ENCODE measurements at regions not wholly inside any gene's neighbourhood (a gene's known extent, or its start where the extent isn't known, plus 50 kb on each side); places are given as distances from the start of the nearest gene placed in this dataset.

DNA sequence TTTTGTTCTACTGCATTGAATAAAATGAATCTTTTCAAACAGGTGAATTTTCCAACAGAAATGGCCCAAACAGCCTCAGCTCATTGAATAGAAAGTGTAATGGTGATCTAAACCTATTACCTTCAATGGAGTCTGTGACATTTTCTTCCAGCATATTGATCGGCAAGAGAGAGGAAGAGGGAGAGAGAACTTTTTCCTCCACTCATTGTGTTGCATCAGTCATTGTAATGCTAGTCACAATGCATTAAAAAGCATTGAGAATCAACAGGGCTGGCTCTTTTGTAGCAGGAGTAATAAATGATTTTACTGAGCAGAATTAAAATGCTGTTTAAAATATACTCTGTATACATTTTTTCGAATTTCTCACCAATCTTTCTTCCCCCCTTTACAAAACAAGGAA is 1794.5 kb upstream of the CELF4 start:
- no TSS peak for BruUV-seq (replicated peaks)
- Histone ChIP-seq H3K27me3 (ENCODE audit: control insufficient read depth in 2 of 2, insufficient read depth in 2 of 2, low read length in 2 of 2) (no peaks in the 10 kb centered on the region), H3K36me3 (ENCODE audit: control insufficient read depth in 2 of 2, extremely low read depth in 1 of 2, insufficient read depth in 2 of 2, low read length in 2 of 2) (no peaks in the 10 kb centered on the region), H3K9ac (replicated peaks; ENCODE audit: extremely low read depth, insufficient read depth, low read length) (no peak overlapping the region), H3K27ac (ENCODE audit: insufficient read depth, low read depth, low read length) (no peak overlapping the region), H3K4me3 (replicated peaks in 1 of 3; ENCODE audit: insufficient read depth in 1 of 3, low read depth in 1 of 3, low read length in 3 of 3) (no peak overlapping the region), H3K9me1 (replicated peaks; ENCODE audit: control insufficient read depth, extremely low read depth, insufficient read depth, low read length) (no peaks in the 10 kb centered on the region), H3K4me2 (ENCODE audit: insufficient read depth, low read length) (no peak overlapping the region), H3K79me2 (ENCODE audit: control insufficient read depth, insufficient read depth, low read length) (no peaks in the 10 kb centered on the region), H3K9me3 (replicated peaks; ENCODE audit: control insufficient read depth, insufficient read depth, low read length) (no peaks in the 10 kb centered on the region), H3K4me1 (ENCODE audit: control insufficient read depth, extremely low read depth, insufficient read depth, low read length) (no peaks in the 10 kb centered on the region), H2AFZ (ENCODE audit: low read depth, low read length) (no peak overlapping the region), H4K20me1 (replicated peaks; ENCODE audit: control insufficient read depth, extremely low read depth, insufficient read depth, low read length) (no peaks in the 10 kb centered on the region)
- TF ChIP-seq, protein P1, sequence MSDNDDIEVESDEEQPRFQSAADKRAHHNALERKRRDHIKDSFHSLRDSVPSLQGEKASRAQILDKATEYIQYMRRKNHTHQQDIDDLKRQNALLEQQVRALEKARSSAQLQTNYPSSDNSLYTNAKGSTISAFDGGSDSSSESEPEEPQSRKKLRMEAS (IDR thresholded peaks at IDR 0.05; ENCODE audit: insufficient read depth, insufficient read length), result no peak
- TF ChIP-seq JUN (IDR thresholded peaks at IDR 0.05; ENCODE audit: borderline replicate concordance, insufficient read depth, insufficient read length, low read depth) (no peak), FOS (IDR thresholded peaks at IDR 0.05; ENCODE audit: borderline replicate concordance, insufficient read depth, low read length) (no peak), GATA2 (IDR thresholded peaks at IDR 0.05; ENCODE audit: insufficient read depth, insufficient read length, low read depth, low read length) (no peak), POLR2AphosphoS5 (IDR thresholded peaks at IDR 0.05; ENCODE audit: insufficient read depth, low read depth, low read length) (no peak), EZH2 (IDR thresholded peaks at IDR 0.05; ENCODE audit: borderline replicate concordance, low read depth, low read length, severe bottlenecking) (no peak), POLR2A (IDR thresholded peaks at IDR 0.05; ENCODE audit: low read depth, low read length) (no peak), MYC (IDR thresholded peaks at IDR 0.05; ENCODE audit: low read depth, low read length) (no peak)
- TF ChIP-seq, protein P2, sequence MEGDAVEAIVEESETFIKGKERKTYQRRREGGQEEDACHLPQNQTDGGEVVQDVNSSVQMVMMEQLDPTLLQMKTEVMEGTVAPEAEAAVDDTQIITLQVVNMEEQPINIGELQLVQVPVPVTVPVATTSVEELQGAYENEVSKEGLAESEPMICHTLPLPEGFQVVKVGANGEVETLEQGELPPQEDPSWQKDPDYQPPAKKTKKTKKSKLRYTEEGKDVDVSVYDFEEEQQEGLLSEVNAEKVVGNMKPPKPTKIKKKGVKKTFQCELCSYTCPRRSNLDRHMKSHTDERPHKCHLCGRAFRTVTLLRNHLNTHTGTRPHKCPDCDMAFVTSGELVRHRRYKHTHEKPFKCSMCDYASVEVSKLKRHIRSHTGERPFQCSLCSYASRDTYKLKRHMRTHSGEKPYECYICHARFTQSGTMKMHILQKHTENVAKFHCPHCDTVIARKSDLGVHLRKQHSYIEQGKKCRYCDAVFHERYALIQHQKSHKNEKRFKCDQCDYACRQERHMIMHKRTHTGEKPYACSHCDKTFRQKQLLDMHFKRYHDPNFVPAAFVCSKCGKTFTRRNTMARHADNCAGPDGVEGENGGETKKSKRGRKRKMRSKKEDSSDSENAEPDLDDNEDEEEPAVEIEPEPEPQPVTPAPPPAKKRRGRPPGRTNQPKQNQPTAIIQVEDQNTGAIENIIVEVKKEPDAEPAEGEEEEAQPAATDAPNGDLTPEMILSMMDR (IDR thresholded peaks at IDR 0.05; ENCODE audit: extremely low read depth in 1 of 2, insufficient read depth in 1 of 2, low read depth in 1 of 2, low read length in 2 of 2), result no peak
- FAIRE-seq (no peak), DNase-seq (ENCODE audit: low read depth, low spot score) (no peak)
- ChIA-PET CTCF (no interaction called here), POLR2A (no interaction called here)
- dilution Hi-C loops (cut with MboI; ENCODE audit: extremely low pct_ligation_motif_present, low sequenced_read_pairs), result no loop called here
- intact Hi-C loops (cut with micrococcal nuclease), result no loop called here

Measured in endothelial cell of umbilical vein (primary cell).